Breast epithelium (tissue), 4 donors: ENCODE measurements at regions not wholly inside any gene's neighbourhood (a gene's known extent, or its start where the extent isn't known, plus 50 kb on each side); places are given as distances from the start of the nearest gene placed in this dataset.
A peak's percentile ranks its signal among the peaks of the same experiment; 100 is the strongest.

ENCODE experiments used
- DNase-seq, 2 donors: peaks; one replicate each; pipeline ENCODE4 v3.0.0-alpha.2; 2019; ENCODE audit warnings: low spot score in 2 of 2
- H3K27ac ChIP-seq, 2 donors: fragments of 200-600 bp; sonication (generic) in 1 of 2; one replicate each; pipeline ENCODE4 v1.5.1; 2016 to 2019; ENCODE audit warnings: mild to moderate bottlenecking in 1 of 2
- H3K27me3 ChIP-seq, 2 donors: fragments of 200-600 bp; sonication (generic) in 1 of 2; one replicate each; pipeline versions ENCODE4 v1.5.1 to v1.6.0; 2017 to 2019; ENCODE audit warnings: control low read depth in 1 of 2, mild to moderate bottlenecking in 1 of 2
- H3K36me3 ChIP-seq: fragments of 200-600 bp; one replicate; pipeline ENCODE4 v1.5.1; 2019
- H3K4me1 ChIP-seq, 2 donors: fragments of 200-600 bp; sonication (generic); one replicate each; pipeline ENCODE4 v1.5.1; 2016 to 2019; ENCODE audit warnings: control low read depth in 1 of 2
- H3K4me3 ChIP-seq, 3 donors: fragments of 200-600 bp; sonication (generic); 1 replicate in 2 of 3; 2 replicates in 1 of 3; pipeline ENCODE4 v1.5.1; 2016 to 2019; ENCODE audit warnings: mild to moderate bottlenecking in 3 of 3, moderate library complexity in 2 of 3
- H3K9me3 ChIP-seq, 2 donors: fragments of 200-600 bp; sonication (generic) in 1 of 2; one replicate each; pipeline ENCODE4 v1.5.1; 2016 to 2019; ENCODE audit warnings: control low read depth in 1 of 2
- POLR2A ChIP-seq: fragments of 450-650 bp; IDR thresholded peaks from one replicate; pipeline ENCODE4 v1.6.1; 2016; ENCODE audit warnings: antibody characterized with exemption, mild to moderate bottlenecking, moderate library complexity
- POLR2AphosphoS5 ChIP-seq, 3 donors: sonication (generic); formaldehyde crosslinking; IDR thresholded peaks; one replicate each; pipeline ENCODE4 v1.6.1; 2017; ENCODE audit warnings: antibody characterized with exemption in 3 of 3
- intact Hi-C: fragments of 100-400 bp; cut with DNase I; formaldehyde crosslinking; loops from one replicate; pipeline ENCODE4 v1.15.1; 2023; ENCODE audit warnings: low total_unique reads
- TF ChIP-seq, protein P1 (sequence below), 3 donors: fragments of 450-650 bp; IDR thresholded peaks; one replicate each; pipeline ENCODE4 v1.5.1; 2016 to 2017; ENCODE audit warnings: antibody characterized with exemption in 3 of 3, mild to moderate bottlenecking in 3 of 3, moderate library complexity in 3 of 3

DNA sequence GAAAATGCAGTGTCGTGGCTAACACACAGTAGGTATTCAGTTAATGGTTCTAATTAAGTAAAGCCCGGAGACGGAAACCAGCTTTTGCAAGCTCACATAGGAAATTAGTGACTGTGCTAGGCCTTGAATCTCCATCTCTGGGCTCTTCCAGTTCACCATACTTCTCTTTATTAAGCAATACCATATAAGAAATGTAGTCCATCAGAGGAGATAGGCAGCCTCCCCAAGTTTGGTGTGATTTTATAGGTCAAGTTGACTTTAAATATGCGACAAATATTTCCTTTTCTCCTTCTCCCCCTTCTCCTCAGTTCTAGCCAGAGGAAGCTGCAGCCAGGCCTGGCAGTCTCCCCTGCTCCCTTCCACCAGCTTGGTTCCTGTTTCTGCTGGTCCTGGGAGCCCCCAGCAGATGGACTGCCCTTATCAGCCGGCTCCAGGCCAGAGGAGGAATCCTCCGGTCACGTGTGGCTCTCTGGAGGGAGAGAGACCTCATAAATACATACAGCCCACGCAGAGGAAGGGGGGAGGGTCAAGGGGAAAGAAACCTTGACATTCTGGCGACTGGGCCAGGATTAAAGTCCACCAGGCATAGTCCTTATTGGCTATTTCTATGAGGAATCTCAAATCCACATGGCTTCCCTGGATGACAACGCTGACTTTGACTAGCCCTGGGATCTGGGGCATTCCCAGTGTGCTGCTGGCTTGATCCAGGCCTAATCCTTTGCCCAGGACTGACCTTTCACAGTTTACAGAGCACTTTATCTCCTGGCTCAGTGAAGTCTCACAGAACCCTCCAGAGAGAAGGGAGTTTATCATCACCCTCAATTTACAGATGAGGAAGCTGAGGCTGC lies 115.1 kb upstream of the JUN start:
- intact Hi-C loops, result no loop called here
- no peak for DNase-seq

DNA sequence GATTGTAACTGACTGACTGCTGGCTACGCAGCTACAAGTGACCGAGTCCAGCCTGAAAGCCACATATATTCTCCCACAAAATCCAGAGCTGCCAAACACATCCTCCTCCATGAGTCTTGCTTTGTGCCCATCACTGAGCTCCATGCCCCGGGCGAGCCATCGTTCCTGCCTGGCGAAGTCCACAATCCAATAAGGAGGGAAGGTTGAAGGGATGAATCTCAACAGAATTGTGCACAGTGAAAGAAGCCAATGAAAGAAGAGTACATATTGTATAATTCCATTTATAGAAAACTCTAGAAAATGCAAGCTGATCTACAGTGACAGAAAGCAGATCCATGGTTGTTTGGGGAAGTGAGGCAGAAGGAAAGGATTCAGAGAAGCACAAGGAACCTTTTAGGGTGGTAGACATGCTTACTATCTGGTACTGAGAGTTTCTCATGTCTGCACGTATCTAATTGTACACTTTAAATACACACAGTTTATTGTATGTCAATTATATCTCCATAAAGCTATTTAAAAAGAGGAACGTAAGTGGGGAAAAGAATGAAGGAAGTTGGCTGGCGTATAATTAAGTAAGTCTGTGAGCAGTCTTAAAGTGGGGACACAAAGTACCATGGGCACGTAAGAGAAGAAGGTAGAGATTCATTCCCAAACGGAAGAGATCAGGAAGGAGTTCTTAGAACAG lies 115.9 kb upstream of the JUN start:
- Histone ChIP-seq H3K4me1 (no peaks in the 10 kb centered on the region), H3K27me3 (no peaks in the 10 kb centered on the region), H3K36me3 (no peaks in the 10 kb centered on the region), H3K27ac (peak overlapping the region; percentile 48 to 56), H3K9me3 (no peaks in the 10 kb centered on the region), H3K4me3 (no peak overlapping the region)
- DNase-seq, result no peak
- intact Hi-C loops, result no loop called here
- TF ChIP-seq, protein P1, sequence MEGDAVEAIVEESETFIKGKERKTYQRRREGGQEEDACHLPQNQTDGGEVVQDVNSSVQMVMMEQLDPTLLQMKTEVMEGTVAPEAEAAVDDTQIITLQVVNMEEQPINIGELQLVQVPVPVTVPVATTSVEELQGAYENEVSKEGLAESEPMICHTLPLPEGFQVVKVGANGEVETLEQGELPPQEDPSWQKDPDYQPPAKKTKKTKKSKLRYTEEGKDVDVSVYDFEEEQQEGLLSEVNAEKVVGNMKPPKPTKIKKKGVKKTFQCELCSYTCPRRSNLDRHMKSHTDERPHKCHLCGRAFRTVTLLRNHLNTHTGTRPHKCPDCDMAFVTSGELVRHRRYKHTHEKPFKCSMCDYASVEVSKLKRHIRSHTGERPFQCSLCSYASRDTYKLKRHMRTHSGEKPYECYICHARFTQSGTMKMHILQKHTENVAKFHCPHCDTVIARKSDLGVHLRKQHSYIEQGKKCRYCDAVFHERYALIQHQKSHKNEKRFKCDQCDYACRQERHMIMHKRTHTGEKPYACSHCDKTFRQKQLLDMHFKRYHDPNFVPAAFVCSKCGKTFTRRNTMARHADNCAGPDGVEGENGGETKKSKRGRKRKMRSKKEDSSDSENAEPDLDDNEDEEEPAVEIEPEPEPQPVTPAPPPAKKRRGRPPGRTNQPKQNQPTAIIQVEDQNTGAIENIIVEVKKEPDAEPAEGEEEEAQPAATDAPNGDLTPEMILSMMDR (IDR thresholded peaks at IDR 0.05), result no peak
- no peak for TF ChIP-seq POLR2AphosphoS5 (IDR thresholded peaks at IDR 0.05)
- TF ChIP-seq POLR2A, result no peak

More for the DNA sequence above, 115.1 kb upstream of the JUN start:
- no peak for TF ChIP-seq POLR2AphosphoS5 (IDR thresholded peaks at IDR 0.05)
- TF ChIP-seq POLR2A, result no peak
- TF ChIP-seq, protein P1 (IDR thresholded peaks at IDR 0.05), result no peak
- H3K36me3 ChIP-seq, result no peaks in the 10 kb centered on the region
- no peaks in the 10 kb centered on the region for H3K9me3 ChIP-seq
- H3K4me1 ChIP-seq, result no peaks in the 10 kb centered on the region
- H3K27ac ChIP-seq, result peak overlapping the region; percentile 48 to 56
- H3K27me3 ChIP-seq, result no peaks in the 10 kb centered on the region
- no peak overlapping the region for H3K4me3 ChIP-seq

DNA sequence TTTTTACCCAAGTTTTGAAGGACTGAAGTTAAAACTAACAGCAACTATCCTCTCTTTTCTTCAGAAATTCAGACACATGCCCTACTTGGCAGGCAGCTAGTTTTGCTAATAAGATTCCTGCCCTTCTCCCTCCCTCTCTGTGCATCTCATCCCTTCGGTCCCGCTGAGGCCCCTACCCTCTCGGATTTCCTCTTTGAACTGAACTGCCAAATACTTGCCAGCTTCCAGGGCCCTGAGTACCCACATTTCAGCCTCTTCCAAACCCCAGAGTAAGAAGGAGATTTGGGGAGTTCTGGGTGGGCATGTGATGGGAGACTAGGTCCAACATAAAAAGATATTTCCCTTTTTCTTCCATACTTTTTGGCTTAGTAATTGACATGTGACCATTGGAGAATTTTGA lies 116.5 kb upstream of the JUN start:
- peak overlapping the region in 1 of 2 donors; percentile 43 for H3K27ac ChIP-seq

DNA sequence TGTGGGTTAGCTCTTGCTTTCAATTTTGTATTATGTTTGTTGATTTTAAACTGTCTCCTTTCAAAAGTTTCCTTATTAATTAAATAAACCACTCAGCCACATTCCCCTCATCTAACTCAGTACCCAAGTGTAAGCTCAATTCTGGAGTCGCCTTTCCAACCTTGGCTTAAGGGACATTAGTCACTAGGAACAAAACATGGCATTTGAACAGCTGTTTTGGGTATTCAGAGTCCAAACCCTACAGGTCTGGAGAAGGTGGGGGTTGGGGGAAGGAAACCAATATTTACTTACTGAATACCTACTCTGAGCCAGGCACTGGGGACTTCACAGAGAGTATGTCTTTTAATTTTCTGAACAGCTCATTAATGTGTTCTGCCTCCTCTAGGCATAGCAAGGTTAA lies 117.2 kb upstream of the JUN start:
- DNase-seq, result no peak
- H3K4me1 ChIP-seq, result no peaks in the 10 kb centered on the region
- intact Hi-C loops, result no loop called here
- no peak overlapping the region for H3K4me3 ChIP-seq
- no peaks in the 10 kb centered on the region for H3K9me3 ChIP-seq
- no peaks in the 10 kb centered on the region for H3K36me3 ChIP-seq
- H3K27me3 ChIP-seq, result no peaks in the 10 kb centered on the region
- TF ChIP-seq, protein P1 (IDR thresholded peaks at IDR 0.05), result no peak
- TF ChIP-seq POLR2AphosphoS5 (IDR thresholded peaks at IDR 0.05) (no peak), POLR2A (no peak)
- no peak overlapping the region for H3K27ac ChIP-seq

More for the DNA sequence above, 116.5 kb upstream of the JUN start:
- intact Hi-C loops, result no loop called here
- Histone ChIP-seq H3K9me3 (no peaks in the 10 kb centered on the region), H3K4me3 (no peak overlapping the region), H3K4me1 (no peaks in the 10 kb centered on the region), H3K27me3 (no peaks in the 10 kb centered on the region), H3K36me3 (no peaks in the 10 kb centered on the region)
- TF ChIP-seq, protein P1 (IDR thresholded peaks at IDR 0.05), result no peak
- TF ChIP-seq POLR2A, result no peak
- no peak for TF ChIP-seq POLR2AphosphoS5 (IDR thresholded peaks at IDR 0.05)
- DNase-seq, result no peak
